ENCODE measurements at regions not wholly inside any gene's neighbourhood (a gene's known extent, or its start where the extent isn't known, plus 50 kb on each side); places are given as distances from the start of the nearest gene placed in this dataset.

GRCh38 chr5:39896706-39897105 lies 471.9 kb upstream of the DAB2 start:
- TF ChIP-seq, protein P1, sequence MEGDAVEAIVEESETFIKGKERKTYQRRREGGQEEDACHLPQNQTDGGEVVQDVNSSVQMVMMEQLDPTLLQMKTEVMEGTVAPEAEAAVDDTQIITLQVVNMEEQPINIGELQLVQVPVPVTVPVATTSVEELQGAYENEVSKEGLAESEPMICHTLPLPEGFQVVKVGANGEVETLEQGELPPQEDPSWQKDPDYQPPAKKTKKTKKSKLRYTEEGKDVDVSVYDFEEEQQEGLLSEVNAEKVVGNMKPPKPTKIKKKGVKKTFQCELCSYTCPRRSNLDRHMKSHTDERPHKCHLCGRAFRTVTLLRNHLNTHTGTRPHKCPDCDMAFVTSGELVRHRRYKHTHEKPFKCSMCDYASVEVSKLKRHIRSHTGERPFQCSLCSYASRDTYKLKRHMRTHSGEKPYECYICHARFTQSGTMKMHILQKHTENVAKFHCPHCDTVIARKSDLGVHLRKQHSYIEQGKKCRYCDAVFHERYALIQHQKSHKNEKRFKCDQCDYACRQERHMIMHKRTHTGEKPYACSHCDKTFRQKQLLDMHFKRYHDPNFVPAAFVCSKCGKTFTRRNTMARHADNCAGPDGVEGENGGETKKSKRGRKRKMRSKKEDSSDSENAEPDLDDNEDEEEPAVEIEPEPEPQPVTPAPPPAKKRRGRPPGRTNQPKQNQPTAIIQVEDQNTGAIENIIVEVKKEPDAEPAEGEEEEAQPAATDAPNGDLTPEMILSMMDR (conservative IDR thresholded peaks at IDR 0.05; ENCODE audit: low read length), result no peak
- TF ChIP-seq EZH2phosphoT487 (IDR thresholded peaks at IDR 0.05; ENCODE audit: borderline replicate concordance), result no peak

Measured in Loucy (cell line).